ENCODE measurements at regions not wholly inside any gene's neighbourhood (a gene's known extent, or its start where the extent isn't known, plus 50 kb on each side); places are given as distances from the start of the nearest gene placed in this dataset.

- no peak for DNase-seq (ENCODE audit: low read depth in 2 of 2)
Observed at GRCh38 chr11:128328955-128329551, 258.3 kb downstream of the ETS1 start.

DNA sequence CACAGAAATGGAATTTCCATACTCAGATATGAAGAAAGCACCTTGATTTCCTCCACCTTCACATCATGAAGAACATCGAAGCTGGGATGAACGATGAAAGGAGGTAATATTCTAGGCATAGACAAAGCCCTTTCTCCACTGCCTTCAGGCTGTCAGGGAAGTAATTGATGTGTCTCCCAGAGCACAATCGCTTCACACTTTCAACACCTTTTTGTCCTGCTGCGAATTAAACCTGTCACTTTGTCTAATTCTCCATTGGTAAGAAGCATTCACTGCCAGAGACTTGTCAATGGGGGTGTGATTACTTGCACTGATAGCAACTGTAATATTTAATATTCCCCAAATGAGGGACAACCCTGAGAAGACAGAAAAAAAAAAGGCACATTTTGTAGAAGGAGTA is 260.1 kb downstream of the ETS1 start:
- DNase-seq (ENCODE audit: low read depth in 2 of 2): no peak

DNA sequence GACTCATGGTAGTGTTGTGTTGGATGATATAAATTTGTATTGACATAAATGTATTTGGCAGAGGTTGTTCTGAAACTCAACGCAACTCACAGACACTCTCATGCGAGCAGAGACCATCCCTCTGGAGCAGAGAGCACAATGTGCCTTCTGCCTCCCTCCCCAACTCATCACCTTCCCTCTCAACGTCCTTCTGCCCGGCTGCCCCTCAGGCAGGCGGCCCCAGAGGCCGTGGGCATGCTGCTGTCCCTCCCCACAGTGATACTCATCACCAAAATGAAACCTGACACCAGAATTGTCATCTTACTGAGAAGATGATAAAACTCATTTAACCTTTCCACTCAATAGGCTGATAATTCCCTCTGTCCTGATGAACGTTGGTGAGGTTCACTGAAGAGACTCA is 260.6 kb downstream of the ETS1 start:
- DNase-seq (ENCODE audit: low read depth in 2 of 2): no peak

GRCh38 chr11:128324531-128325141 is 262.7 kb downstream of the ETS1 start:
- peak; percentile 58 to 59 for DNase-seq (ENCODE audit: low read depth in 2 of 2)

GRCh38 chr11:128324051-128324481 is 263.3 kb downstream of the ETS1 start:
- no peak for DNase-seq (ENCODE audit: low read depth in 2 of 2)

DNA sequence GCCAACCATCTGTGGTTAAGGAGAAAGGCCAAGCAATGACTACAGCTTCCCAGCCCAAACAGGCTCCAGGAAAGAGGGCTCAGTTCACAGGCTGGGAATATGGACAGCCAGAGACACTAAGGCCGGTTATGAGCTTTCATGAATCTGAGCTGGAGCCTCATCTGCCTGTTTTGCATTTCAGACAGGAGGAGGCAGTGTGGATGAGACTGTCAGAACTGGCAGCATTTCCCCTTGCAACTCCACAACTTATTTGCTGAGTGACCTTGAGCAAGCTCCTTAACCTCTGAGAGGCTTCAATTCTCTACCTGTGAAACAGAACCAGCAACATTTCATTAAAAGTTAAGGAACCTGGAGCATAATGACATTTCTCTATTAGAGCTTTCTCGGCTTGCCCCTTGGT is 264.0 kb downstream of the ETS1 start:
- no peak for DNase-seq (ENCODE audit: low read depth in 2 of 2)

GRCh38 chr11:128318856-128319474 is 268.4 kb downstream of the ETS1 start:
- peak in 1 of 2 donors; percentile 49 for DNase-seq (ENCODE audit: low read depth in 2 of 2)

DNA sequence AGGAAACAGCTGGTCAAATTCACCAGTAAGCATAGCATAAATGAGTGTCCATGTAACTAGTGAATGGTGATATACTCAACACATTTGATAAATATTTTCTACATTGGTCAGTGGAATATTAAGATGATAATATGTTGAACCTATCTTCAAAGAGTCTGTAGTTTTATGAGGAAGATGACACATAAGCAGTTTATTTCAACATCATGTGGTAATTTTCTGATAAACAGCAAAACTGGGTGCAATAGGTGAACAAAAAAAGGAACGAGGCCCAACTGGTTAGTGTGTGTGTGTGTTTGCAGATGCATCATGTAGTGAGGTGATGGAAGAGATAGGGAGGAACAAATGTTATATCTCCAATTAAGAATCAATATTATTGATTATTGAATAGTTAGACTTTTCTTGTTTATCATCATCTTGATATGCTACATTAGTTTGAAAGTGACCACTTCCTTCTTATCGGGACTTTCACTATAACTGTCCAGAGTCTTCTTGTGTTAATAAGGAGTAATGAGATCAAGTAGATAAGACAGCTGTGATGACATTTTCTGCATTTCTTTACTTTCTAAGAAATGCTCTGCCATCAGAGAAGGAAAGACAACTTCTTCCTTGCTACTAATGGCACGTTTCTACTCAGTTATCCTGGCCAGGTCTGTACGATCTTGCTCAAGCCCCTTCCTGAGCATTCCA is 270.7 kb downstream of the ETS1 start:
- no peak for DNase-seq (ENCODE audit: low read depth in 2 of 2)

DNA sequence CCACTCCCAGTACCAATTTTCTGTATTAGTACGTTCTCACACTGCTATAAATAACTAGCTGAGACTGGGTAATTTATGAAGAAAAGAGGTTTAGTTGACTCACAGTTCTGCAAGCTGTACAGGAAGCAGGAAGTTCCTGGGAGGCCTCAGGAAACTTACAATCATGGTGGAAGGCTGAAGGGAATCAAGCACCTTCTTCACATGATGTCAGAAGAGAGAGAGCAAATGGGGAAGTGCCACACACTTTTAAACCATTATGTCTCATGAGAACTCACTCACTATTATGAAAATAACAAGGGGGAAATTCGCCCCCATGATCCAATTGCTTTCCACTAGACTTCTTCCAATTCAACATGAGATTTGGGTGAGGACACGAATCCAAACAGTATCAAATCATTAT is 271.4 kb downstream of the ETS1 start:
- DNase-seq (ENCODE audit: low read depth in 2 of 2): no peak

DNA sequence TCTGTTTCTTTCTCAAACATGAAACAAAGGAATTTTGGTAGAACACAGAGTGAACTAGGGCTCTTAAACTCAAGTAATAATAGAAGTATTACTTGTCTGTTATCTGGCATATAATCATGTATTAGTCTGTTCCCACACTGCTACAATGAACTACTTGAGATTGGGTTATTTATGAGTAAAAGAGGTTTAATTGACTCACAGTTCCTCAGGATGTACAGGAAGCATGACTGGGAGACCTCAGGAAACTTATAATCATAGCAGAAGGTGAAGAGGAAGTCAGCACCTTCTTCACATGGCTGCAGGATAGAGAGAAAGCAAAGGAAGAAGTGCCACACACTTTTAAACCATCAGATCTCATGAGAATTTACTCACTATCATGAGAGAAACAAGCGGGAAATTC is 273.4 kb downstream of the ETS1 start:
- no peak for DNase-seq (ENCODE audit: low read depth in 2 of 2)

DNA sequence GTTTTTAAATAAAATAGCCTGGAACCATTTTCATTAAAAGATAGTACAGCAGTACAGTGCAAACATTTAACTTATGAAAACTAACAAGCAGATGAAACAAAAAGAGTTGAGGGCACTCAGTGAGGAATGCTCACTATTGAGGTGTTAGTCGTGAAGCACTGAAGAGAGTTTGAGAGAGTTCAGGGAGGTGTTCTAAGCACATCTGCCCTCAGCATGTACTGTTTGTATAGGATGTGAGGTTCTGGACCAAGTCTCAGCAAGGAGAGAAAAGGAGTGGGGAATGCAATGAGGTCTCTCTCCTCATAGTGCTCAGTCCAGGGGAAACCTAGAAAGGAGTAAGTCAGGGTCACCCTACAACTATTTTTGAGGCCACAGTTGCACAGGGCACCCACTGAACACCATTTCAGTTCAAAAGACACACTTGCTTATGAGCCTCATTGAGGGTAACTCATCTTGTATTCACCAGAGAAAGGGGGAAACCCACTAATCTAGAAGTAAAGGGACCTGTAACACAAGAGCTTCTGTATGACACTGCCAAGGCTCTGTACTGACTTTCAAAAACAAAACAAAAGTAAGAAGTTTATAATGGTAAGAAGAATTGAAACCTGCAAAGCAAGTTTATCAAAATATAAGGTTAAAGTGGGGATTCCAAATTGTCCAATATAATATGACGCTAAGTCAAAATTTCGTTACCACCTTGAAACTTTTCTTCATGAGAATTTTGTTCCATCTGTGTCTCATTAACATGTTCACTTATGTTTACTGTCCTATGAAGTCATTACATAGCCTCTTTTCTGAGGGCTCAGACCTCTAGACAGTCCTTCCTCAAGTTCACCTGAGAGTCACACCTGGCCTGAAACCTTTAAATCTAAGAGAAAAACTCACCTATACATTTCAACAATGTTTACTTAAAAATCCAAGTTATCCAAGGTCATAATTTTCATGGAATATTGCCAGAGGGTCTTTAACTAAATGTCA is 275.3 kb downstream of the ETS1 start:
- no peak for DNase-seq (ENCODE audit: low read depth in 2 of 2)

- no peak for DNase-seq (ENCODE audit: low read depth in 2 of 2)
Observed at GRCh38 chr11:128310676-128311445, 276.5 kb downstream of the ETS1 start.

DNA sequence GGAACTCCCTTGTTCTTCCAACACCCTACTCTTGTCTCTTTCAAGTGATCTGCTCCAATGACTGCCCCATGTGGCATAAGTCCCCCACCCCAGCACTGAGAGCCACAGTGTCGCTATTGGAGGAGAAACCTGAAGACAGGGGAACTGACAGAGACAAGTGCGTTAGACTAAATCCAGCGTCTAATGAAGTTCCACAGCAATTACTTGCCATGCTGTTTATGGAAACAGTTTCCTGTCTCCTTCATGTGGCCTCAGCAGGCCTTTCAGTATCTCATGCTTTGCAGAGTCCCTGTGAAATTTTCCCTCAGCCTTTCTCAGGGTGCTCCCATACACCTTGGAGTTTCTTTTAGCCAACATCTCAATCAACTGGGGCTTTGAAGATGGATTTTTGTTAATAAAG is 277.4 kb downstream of the ETS1 start:
- DNase-seq (ENCODE audit: low read depth in 2 of 2): no peak

DNA sequence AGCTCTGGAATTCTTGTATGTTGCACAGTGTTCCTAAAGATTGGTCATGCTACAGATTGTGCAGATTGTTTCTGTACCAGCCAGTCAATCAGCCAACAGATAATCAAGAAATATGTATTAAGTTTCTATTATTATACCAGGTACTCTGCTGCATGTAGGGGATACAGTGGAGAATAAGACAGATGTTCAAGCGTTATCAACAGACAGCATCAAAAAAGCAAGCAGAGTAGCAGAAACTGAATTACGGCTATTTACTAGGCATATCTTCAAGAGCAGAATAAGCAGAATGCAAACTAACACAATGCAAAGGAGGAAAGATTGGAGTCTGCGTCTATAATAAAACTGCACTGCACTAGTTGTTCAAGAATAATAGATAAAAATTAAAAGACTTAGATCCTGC is 278.6 kb downstream of the ETS1 start:
- DNase-seq (ENCODE audit: low read depth in 2 of 2): no peak

- no peak for DNase-seq (ENCODE audit: low read depth in 2 of 2)
Observed at GRCh38 chr11:128305588-128305987, 281.8 kb downstream of the ETS1 start.

- DNase-seq (ENCODE audit: low read depth in 2 of 2): no peak
Observed at GRCh38 chr11:128304666-128305485, 282.5 kb downstream of the ETS1 start.

GRCh38 chr11:128304116-128304515 is 283.2 kb downstream of the ETS1 start:
- no peak for DNase-seq (ENCODE audit: low read depth in 2 of 2)

- no peak for DNase-seq (ENCODE audit: low read depth in 2 of 2)
Observed at GRCh38 chr11:128303383-128303782, 284.0 kb downstream of the ETS1 start.

GRCh38 chr11:128302425-128303186 is 284.8 kb downstream of the ETS1 start:
- DNase-seq (ENCODE audit: low read depth in 2 of 2): peak in 1 of 2 donors; percentile 42
